ENCODE measurements at regions not wholly inside any gene's neighbourhood (a gene's known extent, or its start where the extent isn't known, plus 50 kb on each side); places are given as distances from the start of the nearest gene placed in this dataset.

GRCh38 chr6:15793288-15793687, 130.5 kb upstream of the DTNBP1 start:
- H3K4me2 ChIP-seq: no peak overlapping the region
- H3K4me3 ChIP-seq: no peak overlapping the region
- ChIA-PET POLR2A (no interaction called here), CTCF (no interaction called here)
- ATAC-seq (no peak), FAIRE-seq (no peak), DNase-seq (ENCODE audit: low read depth in 1 of 2, low spot score in 1 of 2) (no peak)
- 22% methylated on average over 4 of the region's 4 CpGs for WGBS (ENCODE audit: missing lambda C conversion rate)
- no peaks in the 10 kb centered on the region for H3K4me1 ChIP-seq
- H3K9me3 ChIP-seq: no peaks in the 10 kb centered on the region
- H3K27ac ChIP-seq: no peak overlapping the region
- TF ChIP-seq KDM5A (IDR thresholded peaks at IDR 0.05) (no peak), ZC3H11A (IDR thresholded peaks at IDR 0.05) (no peak), EHF (CRISPR knock-in tag; IDR thresholded peaks at IDR 0.05) (no peak), USF2 (IDR thresholded peaks at IDR 0.05) (no peak), ZSCAN20 (CRISPR knock-in tag; IDR thresholded peaks at IDR 0.05) (no peak), JUNB (IDR thresholded peaks at IDR 0.05) (no peak), CBX8 (IDR thresholded peaks at IDR 0.05) (no peak), ZNF302 (CRISPR knock-in tag; IDR thresholded peaks at IDR 0.05) (no peak), TP53 (CRISPR knock-in tag; IDR thresholded peaks at IDR 0.05) (no peak), HDAC2 (IDR thresholded peaks at IDR 0.05) (no peak), CBX2 (IDR thresholded peaks at IDR 0.05; ENCODE audit: borderline replicate concordance, low read depth) (no peak), NFE2L2 (conservative IDR thresholded peaks at IDR 0.05; ENCODE audit: low read length) (no peak), PHF8 (IDR thresholded peaks at IDR 0.05; ENCODE audit: borderline replicate concordance, low read depth) (no peak), CTCF (IDR thresholded peaks at IDR 0.05) (no peak), CEBPB (IDR thresholded peaks at IDR 0.05) (no peak), EHMT2 (IDR thresholded peaks at IDR 0.05; ENCODE audit: low read depth) (no peak), EP300 (IDR thresholded peaks at IDR 0.05) (no peak), HOXA7 (CRISPR knock-in tag; IDR thresholded peaks at IDR 0.05) (no peak)

- TF ChIP-seq PHF8 (IDR thresholded peaks at IDR 0.05; ENCODE audit: borderline replicate concordance, low read depth) (no peak), REST (IDR thresholded peaks at IDR 0.05) (no peak), ATOH8 (CRISPR knock-in tag; IDR thresholded peaks at IDR 0.05; ENCODE audit: low read depth) (no peak), NPAS2 (CRISPR knock-in tag; IDR thresholded peaks at IDR 0.05; ENCODE audit: borderline replicate concordance) (no peak), KDM5A (IDR thresholded peaks at IDR 0.05) (no peak), ESRRA (IDR thresholded peaks at IDR 0.05; ENCODE audit: borderline replicate concordance, low read length) (no peak), FOXS1 (CRISPR knock-in tag; IDR thresholded peaks at IDR 0.05) (no peak), CHD2 (IDR thresholded peaks at IDR 0.05; ENCODE audit: low read length, partially characterized antibody) (no peak)
- Histone ChIP-seq H3K4me1 (no peaks in the 10 kb centered on the region), H3K4me3 (no peak overlapping the region), H3K4me2 (no peak overlapping the region), H3K27ac (no peak overlapping the region), H3K9me3 (no peaks in the 10 kb centered on the region)
- ChIA-PET POLR2A (no interaction called here), CTCF (no interaction called here)
- ATAC-seq (no peak), DNase-seq (ENCODE audit: low read depth in 1 of 2, low spot score in 1 of 2) (no peak), FAIRE-seq (no peak)
Measured at GRCh38 chr6:15792842-15793241, 130.0 kb upstream of the DTNBP1 start.

All from A549 (cell line).